HG02973 (cell line): ENCODE measurements at regions not wholly inside any gene's neighbourhood (a gene's known extent, or its start where the extent isn't known, plus 50 kb on each side); places are given as distances from the start of the nearest gene placed in this dataset.
A peak's percentile ranks its signal among the peaks of the same experiment; 100 is the strongest.
"Not testable (repeated sequence)": the region's sequence is repeated elsewhere in the genome, so short reads cannot be mapped to it uniquely, and the experiment has no call there.

Experiments
- ATAC-seq: cut with Tn5 transposase; IDR thresholded peaks from one replicate; pipeline ENCODE4 v1.9.1; 2021; ENCODE audit warnings: moderate library complexity; ENCODE audit not compliant: unreplicated experiment

GRCh38 chr10:56298941-56299340 lies 62.1 kb downstream of the ZWINT start:
- ATAC-seq: no peak

GRCh38 chr10:56296618-56297017 lies 64.4 kb downstream of the ZWINT start:
- ATAC-seq: no peak

GRCh38 chr10:56288403-56288802 lies 72.7 kb downstream of the ZWINT start:
- ATAC-seq: no peak

GRCh38 chr10:56286096-56286495 lies 75.0 kb downstream of the ZWINT start:
- ATAC-seq: no peak

GRCh38 chr10:56279270-56279669 lies 81.8 kb downstream of the ZWINT start:
- ATAC-seq: no peak

GRCh38 chr10:56269181-56269580 lies 91.9 kb downstream of the ZWINT start:
- ATAC-seq: no peak

GRCh38 chr10:56266120-56266519 lies 94.9 kb downstream of the ZWINT start:
- no peak for ATAC-seq

- no peak for ATAC-seq
Observed at GRCh38 chr10:56258991-56259390, 102.1 kb downstream of the ZWINT start.

GRCh38 chr10:56258378-56258777 lies 102.7 kb downstream of the ZWINT start:
- ATAC-seq: no peak

GRCh38 chr10:56255298-56255697 lies 105.8 kb downstream of the ZWINT start:
- no peak for ATAC-seq

GRCh38 chr10:56240471-56240870 lies 120.6 kb downstream of the ZWINT start:
- no peak for ATAC-seq

- ATAC-seq: no peak
Observed at GRCh38 chr10:56231436-56231835, 129.6 kb downstream of the ZWINT start.

GRCh38 chr10:56222237-56222636 lies 138.8 kb downstream of the ZWINT start:
- ATAC-seq: no peak

GRCh38 chr10:56212951-56213350 lies 148.1 kb downstream of the ZWINT start:
- no peak for ATAC-seq

- peak; percentile 85 for ATAC-seq
Observed at GRCh38 chr10:56181607-56182006, 179.5 kb downstream of the ZWINT start.

GRCh38 chr10:56178210-56178609 lies 182.8 kb downstream of the ZWINT start:
- no peak for ATAC-seq

GRCh38 chr10:56155091-56155513 lies 206.0 kb downstream of the ZWINT start:
- ATAC-seq: not testable (repeated sequence)

GRCh38 chr10:56146806-56147205 lies 214.3 kb downstream of the ZWINT start:
- no peak for ATAC-seq

- peak; percentile 91 for ATAC-seq
Observed at GRCh38 chr10:56142092-56142728, 218.8 kb downstream of the ZWINT start.

- no peak for ATAC-seq
Observed at GRCh38 chr10:56139405-56139804, 221.7 kb downstream of the ZWINT start.

GRCh38 chr10:56135828-56136227 lies 225.2 kb downstream of the ZWINT start:
- ATAC-seq: no peak

GRCh38 chr10:56123247-56123646 lies 237.8 kb downstream of the ZWINT start:
- no peak for ATAC-seq

GRCh38 chr10:56116684-56117083 lies 244.4 kb downstream of the ZWINT start:
- no peak for ATAC-seq
